ENCODE measurements at regions not wholly inside any gene's neighbourhood (a gene's known extent, or its start where the extent isn't known, plus 50 kb on each side); places are given as distances from the start of the nearest gene placed in this dataset.

DNA sequence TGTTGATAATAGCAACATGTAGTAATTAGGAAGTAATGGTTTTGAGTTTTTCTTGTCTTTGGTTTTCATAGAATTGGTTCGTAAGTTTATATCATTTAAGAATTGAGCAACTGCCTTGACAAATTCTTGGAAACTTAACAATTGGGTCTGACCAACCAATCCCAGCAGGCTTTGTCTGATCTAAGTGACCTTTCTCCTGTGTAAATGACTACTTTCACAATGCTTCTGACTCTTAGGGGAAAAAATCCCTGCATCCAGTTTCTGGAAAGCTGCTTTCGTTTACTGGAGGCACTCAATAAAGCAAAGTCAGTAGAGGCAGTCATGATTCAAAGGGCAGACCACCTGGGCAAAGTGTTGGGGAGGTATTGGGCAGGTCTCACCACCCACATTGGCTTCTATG lies 303.6 kb upstream of the FAM78B start:
- Histone ChIP-seq H2AFZ (ENCODE audit: low read length) (no peak overlapping the region), H3K27ac (ENCODE audit: low read length) (no peak overlapping the region), H3K27me3 (replicated peaks; ENCODE audit: insufficient read depth, low read length) (no peaks in the 10 kb centered on the region), H3K4me2 (ENCODE audit: low read depth, low read length) (no peak overlapping the region), H3F3A (ENCODE audit: insufficient read depth, low read length) (no peaks in the 10 kb centered on the region), H3K4me3 (ENCODE audit: low read length) (no peak overlapping the region), H4K20me1 (ENCODE audit: insufficient read depth, low read length) (no peaks in the 10 kb centered on the region), H3K4me1 (ENCODE audit: low read length) (no peaks in the 10 kb centered on the region), H3K9me2 (replicated peaks; ENCODE audit: insufficient read depth, low read length) (no peaks in the 10 kb centered on the region), H3K9ac (ENCODE audit: low read length) (no peak overlapping the region), H3K79me2 (ENCODE audit: low read length) (no peaks in the 10 kb centered on the region), H3K9me3 (replicated peaks; ENCODE audit: insufficient read depth, low read length) (no peaks in the 10 kb centered on the region), H3K36me3 (replicated peaks; ENCODE audit: insufficient read depth, low read length) (no peaks in the 10 kb centered on the region)
- TF ChIP-seq, protein P1, sequence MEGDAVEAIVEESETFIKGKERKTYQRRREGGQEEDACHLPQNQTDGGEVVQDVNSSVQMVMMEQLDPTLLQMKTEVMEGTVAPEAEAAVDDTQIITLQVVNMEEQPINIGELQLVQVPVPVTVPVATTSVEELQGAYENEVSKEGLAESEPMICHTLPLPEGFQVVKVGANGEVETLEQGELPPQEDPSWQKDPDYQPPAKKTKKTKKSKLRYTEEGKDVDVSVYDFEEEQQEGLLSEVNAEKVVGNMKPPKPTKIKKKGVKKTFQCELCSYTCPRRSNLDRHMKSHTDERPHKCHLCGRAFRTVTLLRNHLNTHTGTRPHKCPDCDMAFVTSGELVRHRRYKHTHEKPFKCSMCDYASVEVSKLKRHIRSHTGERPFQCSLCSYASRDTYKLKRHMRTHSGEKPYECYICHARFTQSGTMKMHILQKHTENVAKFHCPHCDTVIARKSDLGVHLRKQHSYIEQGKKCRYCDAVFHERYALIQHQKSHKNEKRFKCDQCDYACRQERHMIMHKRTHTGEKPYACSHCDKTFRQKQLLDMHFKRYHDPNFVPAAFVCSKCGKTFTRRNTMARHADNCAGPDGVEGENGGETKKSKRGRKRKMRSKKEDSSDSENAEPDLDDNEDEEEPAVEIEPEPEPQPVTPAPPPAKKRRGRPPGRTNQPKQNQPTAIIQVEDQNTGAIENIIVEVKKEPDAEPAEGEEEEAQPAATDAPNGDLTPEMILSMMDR (IDR thresholded peaks at IDR 0.05; ENCODE audit: low read length): no peak
- no peak for TF ChIP-seq EZH2 (optimal IDR thresholded peaks at IDR 0.05; ENCODE audit: low read depth, low read length)
- no peak for TF ChIP-seq EZH2phosphoT487 (IDR thresholded peaks at IDR 0.05; ENCODE audit: low read length)
- DNase-seq: no peak

DNA sequence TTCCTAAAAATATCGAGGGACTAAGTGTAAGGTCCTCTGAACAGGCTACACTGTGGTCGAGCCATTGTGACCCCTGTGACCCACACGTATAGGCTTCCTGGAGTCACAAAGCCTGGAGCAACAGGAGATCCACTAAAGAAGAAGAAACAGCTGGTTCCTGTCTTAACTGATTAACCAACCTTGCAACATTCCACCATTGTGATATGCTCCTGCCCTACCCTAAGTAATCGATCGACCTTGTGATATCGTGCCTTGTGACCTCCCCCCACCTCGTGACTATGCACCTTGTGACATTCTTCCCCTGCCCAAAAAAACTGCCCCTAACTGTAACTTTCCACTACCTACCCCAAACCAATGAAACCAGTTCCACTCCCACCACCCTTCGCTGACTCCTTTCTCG lies 304.6 kb upstream of the FAM78B start:
- no peak overlapping the region for H2AFZ ChIP-seq (ENCODE audit: low read length)
- no peak overlapping the region for H3K9ac ChIP-seq (ENCODE audit: low read length)
- no peak overlapping the region for H3K27ac ChIP-seq (ENCODE audit: low read length)
- H3F3A ChIP-seq (ENCODE audit: insufficient read depth, low read length): no peaks in the 10 kb centered on the region
- H3K9me3 ChIP-seq (replicated peaks; ENCODE audit: insufficient read depth, low read length): no peaks in the 10 kb centered on the region
- no peaks in the 10 kb centered on the region for H3K4me1 ChIP-seq (ENCODE audit: low read length)
- H3K27me3 ChIP-seq (replicated peaks; ENCODE audit: insufficient read depth, low read length): no peaks in the 10 kb centered on the region
- no peaks in the 10 kb centered on the region for H4K20me1 ChIP-seq (ENCODE audit: insufficient read depth, low read length)
- no peaks in the 10 kb centered on the region for H3K9me2 ChIP-seq (replicated peaks; ENCODE audit: insufficient read depth, low read length)
- H3K4me3 ChIP-seq (ENCODE audit: low read length): no peak overlapping the region
- no peak overlapping the region for H3K4me2 ChIP-seq (ENCODE audit: low read depth, low read length)
- DNase-seq: no peak
- H3K36me3 ChIP-seq (replicated peaks; ENCODE audit: insufficient read depth, low read length): no peaks in the 10 kb centered on the region
- TF ChIP-seq, protein P1 (IDR thresholded peaks at IDR 0.05; ENCODE audit: low read length): no peak
- TF ChIP-seq EZH2 (optimal IDR thresholded peaks at IDR 0.05; ENCODE audit: low read depth, low read length) (no peak), EZH2phosphoT487 (IDR thresholded peaks at IDR 0.05; ENCODE audit: low read length) (no peak)
- no peaks in the 10 kb centered on the region for H3K79me2 ChIP-seq (ENCODE audit: low read length)

DNA sequence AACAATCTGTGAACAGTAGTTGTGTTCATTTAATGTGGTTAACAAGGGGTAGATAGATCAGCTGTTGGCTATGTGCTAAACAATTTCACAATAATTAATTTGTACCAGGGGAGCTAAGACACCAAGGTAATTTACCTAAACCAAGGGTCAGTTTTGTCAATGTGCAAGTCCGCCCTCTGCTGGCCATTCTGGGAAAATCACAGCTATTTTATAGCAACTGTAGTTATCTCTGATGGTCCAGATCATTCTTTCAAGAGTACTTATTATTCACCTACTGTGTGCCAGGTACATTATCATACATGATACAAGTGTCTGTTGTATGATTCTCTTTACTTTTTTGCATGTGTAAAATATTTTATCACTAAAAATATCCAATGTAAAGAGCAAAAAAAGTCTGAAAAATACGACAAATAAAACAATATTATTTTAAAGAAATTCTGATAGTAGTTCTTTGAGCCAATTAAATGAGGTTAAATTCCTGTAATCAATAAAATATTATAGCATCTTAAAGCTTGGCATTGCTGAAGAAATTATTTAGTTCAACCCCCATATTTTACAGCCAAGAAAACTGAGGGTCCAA lies 312.3 kb upstream of the FAM78B start:
- H3K9me3 ChIP-seq (replicated peaks; ENCODE audit: insufficient read depth, low read length): no peaks in the 10 kb centered on the region
- H3K4me3 ChIP-seq (ENCODE audit: low read length): no peak overlapping the region
- no peaks in the 10 kb centered on the region for H3K4me1 ChIP-seq (ENCODE audit: low read length)
- no peak overlapping the region for H3K4me2 ChIP-seq (ENCODE audit: low read depth, low read length)
- H3F3A ChIP-seq (ENCODE audit: insufficient read depth, low read length): no peaks in the 10 kb centered on the region
- no peaks in the 10 kb centered on the region for H4K20me1 ChIP-seq (ENCODE audit: insufficient read depth, low read length)
- no peak overlapping the region for H3K9ac ChIP-seq (ENCODE audit: low read length)
- DNase-seq: peak; percentile 72
- H3K79me2 ChIP-seq (ENCODE audit: low read length): no peaks in the 10 kb centered on the region
- no peak overlapping the region for H2AFZ ChIP-seq (ENCODE audit: low read length)
- H3K27ac ChIP-seq (ENCODE audit: low read length): no peak overlapping the region
- TF ChIP-seq, protein P1 (IDR thresholded peaks at IDR 0.05; ENCODE audit: low read length): peak; percentile 89
- TF ChIP-seq EZH2 (optimal IDR thresholded peaks at IDR 0.05; ENCODE audit: low read depth, low read length): no peak
- no peaks in the 10 kb centered on the region for H3K36me3 ChIP-seq (replicated peaks; ENCODE audit: insufficient read depth, low read length)
- H3K27me3 ChIP-seq (replicated peaks; ENCODE audit: insufficient read depth, low read length): no peaks in the 10 kb centered on the region
- H3K9me2 ChIP-seq (replicated peaks; ENCODE audit: insufficient read depth, low read length): no peaks in the 10 kb centered on the region

All from MM.1S (cell line).